ENCODE measurements at regions not wholly inside any gene's neighbourhood (a gene's known extent, or its start where the extent isn't known, plus 50 kb on each side); places are given as distances from the start of the nearest gene placed in this dataset.
"Not testable (repeated sequence)": the region's sequence is repeated elsewhere in the genome, so short reads cannot be mapped to it uniquely, and the experiment has no call there.

GRCh38 chr11:97691061-97691460 is 1301.2 kb downstream of the JRKL start:
- no peak for ATAC-seq
- no peak for TF ChIP-seq CTCF (IDR thresholded peaks at IDR 0.05)
- Histone ChIP-seq H3K4me3 (no peak overlapping the region), H3K36me3 (no peaks in the 10 kb centered on the region), H3K9me3 (no peaks in the 10 kb centered on the region), H3K27me3 (no peaks in the 10 kb centered on the region), H3K4me1 (no peaks in the 10 kb centered on the region), H3K27ac (no peak overlapping the region)
- intact Hi-C loops (cut with DNase I) = no loop called here
- DNase-seq = no peak

- ATAC-seq = no peak
- Histone ChIP-seq H3K4me3 (no peak overlapping the region), H3K27me3 (no peaks in the 10 kb centered on the region), H3K27ac (no peak overlapping the region), H3K36me3 (no peaks in the 10 kb centered on the region), H3K9me3 (no peaks in the 10 kb centered on the region), H3K4me1 (no peaks in the 10 kb centered on the region)
- intact Hi-C loops (cut with DNase I) = no loop called here
- no peak for DNase-seq
- no peak for TF ChIP-seq CTCF (IDR thresholded peaks at IDR 0.05)
Observed at GRCh38 chr11:97702951-97703350, 1313.1 kb downstream of the JRKL start.

- Histone ChIP-seq H3K36me3 (no peaks in the 10 kb centered on the region), H3K4me1 (no peaks in the 10 kb centered on the region), H3K27ac (no peak overlapping the region), H3K9me3 (no peaks in the 10 kb centered on the region), H3K27me3 (no peaks in the 10 kb centered on the region), H3K4me3 (no peak overlapping the region)
- TF ChIP-seq CTCF (IDR thresholded peaks at IDR 0.05) = no peak
- intact Hi-C loops (cut with DNase I) = no loop called here
- ATAC-seq = no peak
- DNase-seq = no peak
Observed at GRCh38 chr11:97703851-97704250, 1314.0 kb downstream of the JRKL start.

GRCh38 chr11:97705441-97705840 is 1315.3 kb upstream of the CNTN5 start:
- DNase-seq, H3K9me3 ChIP-seq, H3K27ac ChIP-seq: not testable (repeated sequence)

GRCh38 chr11:97717922-97718321 is 1302.8 kb upstream of the CNTN5 start:
- no peaks in the 10 kb centered on the region for H3K36me3 ChIP-seq
- DNase-seq (no peak), ATAC-seq (no peak)
- no peaks in the 10 kb centered on the region for H3K27me3 ChIP-seq
- H3K9me3 ChIP-seq = no peaks in the 10 kb centered on the region
- H3K4me1 ChIP-seq = no peaks in the 10 kb centered on the region
- no peak for TF ChIP-seq CTCF (IDR thresholded peaks at IDR 0.05)
- H3K4me3 ChIP-seq = no peak overlapping the region
- intact Hi-C loops (cut with DNase I) = no loop called here
- no peak overlapping the region for H3K27ac ChIP-seq

More at GRCh38 chr11:97705441-97705840, 1315.3 kb upstream of the CNTN5 start:
- ATAC-seq; H3K36me3 ChIP-seq; H3K4me3 ChIP-seq; intact Hi-C loops (cut with DNase I); H3K4me1 ChIP-seq; H3K27me3 ChIP-seq: not testable (repeated sequence)

GRCh38 chr11:97722065-97722464 is 1298.7 kb upstream of the CNTN5 start:
- Histone ChIP-seq H3K4me3 (no peak overlapping the region), H3K4me1 (no peaks in the 10 kb centered on the region), H3K36me3 (no peaks in the 10 kb centered on the region), H3K27me3 (no peaks in the 10 kb centered on the region), H3K27ac (no peak overlapping the region), H3K9me3 (no peaks in the 10 kb centered on the region)
- intact Hi-C loops (cut with DNase I) = no loop called here
- ATAC-seq (no peak), DNase-seq (no peak)
- no peak for TF ChIP-seq CTCF (IDR thresholded peaks at IDR 0.05)

Data from upper lobe of right lung (tissue), 1 donor.